ENCODE measurements at regions not wholly inside any gene's neighbourhood (a gene's known extent, or its start where the extent isn't known, plus 50 kb on each side); places are given as distances from the start of the nearest gene placed in this dataset.

DNA sequence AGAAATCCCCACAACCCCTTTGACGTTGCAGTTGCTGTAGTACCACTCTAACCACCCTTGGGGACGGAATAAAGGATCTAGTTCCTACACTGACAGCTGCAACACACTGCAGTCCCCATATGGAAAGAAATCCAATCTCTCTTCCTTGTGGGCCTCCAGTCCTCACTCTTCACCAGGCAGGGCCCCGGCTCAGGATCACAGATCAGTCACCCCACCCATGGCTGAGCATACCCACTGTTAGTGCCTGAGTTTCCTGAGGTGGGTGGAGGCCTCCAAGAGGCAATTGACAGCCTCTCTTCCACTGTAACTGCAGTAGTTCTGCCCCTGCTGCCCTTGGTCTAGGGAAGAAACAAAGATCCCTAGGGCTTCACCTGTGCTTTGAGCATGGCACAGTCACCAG is 670.0 kb upstream of the CDH2 start:
- Histone ChIP-seq H3K9ac (ENCODE audit: low read depth, low read length) (no peak overlapping the region), H3K27ac (ENCODE audit: low read length) (no peak overlapping the region), H3K27me3 (ENCODE audit: insufficient read depth, low read length, poor library complexity) (no peaks in the 10 kb centered on the region), H3K4me2 (ENCODE audit: insufficient read depth, low read length) (no peak overlapping the region), H3K9me3 (ENCODE audit: insufficient read depth, low read length, severe bottlenecking) (no peaks in the 10 kb centered on the region), H3K79me2 (ENCODE audit: insufficient read depth, low read length) (no peaks in the 10 kb centered on the region), H3K36me3 (ENCODE audit: insufficient read depth, low read length) (no peaks in the 10 kb centered on the region), H4K20me1 (ENCODE audit: insufficient read depth, low read length) (no peaks in the 10 kb centered on the region), H2AFZ (ENCODE audit: low read depth, low read length) (peak overlapping the region; percentile 47; the same call in 1 of the 2 replicates), H3K4me3 (ENCODE audit: low read depth in 1 of 2, low read length in 2 of 2) (no peak overlapping the region), H3K4me1 (ENCODE audit: insufficient read depth, low read length) (no peaks in the 10 kb centered on the region)
- TF ChIP-seq, protein P1, sequence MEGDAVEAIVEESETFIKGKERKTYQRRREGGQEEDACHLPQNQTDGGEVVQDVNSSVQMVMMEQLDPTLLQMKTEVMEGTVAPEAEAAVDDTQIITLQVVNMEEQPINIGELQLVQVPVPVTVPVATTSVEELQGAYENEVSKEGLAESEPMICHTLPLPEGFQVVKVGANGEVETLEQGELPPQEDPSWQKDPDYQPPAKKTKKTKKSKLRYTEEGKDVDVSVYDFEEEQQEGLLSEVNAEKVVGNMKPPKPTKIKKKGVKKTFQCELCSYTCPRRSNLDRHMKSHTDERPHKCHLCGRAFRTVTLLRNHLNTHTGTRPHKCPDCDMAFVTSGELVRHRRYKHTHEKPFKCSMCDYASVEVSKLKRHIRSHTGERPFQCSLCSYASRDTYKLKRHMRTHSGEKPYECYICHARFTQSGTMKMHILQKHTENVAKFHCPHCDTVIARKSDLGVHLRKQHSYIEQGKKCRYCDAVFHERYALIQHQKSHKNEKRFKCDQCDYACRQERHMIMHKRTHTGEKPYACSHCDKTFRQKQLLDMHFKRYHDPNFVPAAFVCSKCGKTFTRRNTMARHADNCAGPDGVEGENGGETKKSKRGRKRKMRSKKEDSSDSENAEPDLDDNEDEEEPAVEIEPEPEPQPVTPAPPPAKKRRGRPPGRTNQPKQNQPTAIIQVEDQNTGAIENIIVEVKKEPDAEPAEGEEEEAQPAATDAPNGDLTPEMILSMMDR (IDR thresholded peaks at IDR 0.05; ENCODE audit: borderline replicate concordance, extremely low read depth, low read length, poor library complexity, severe bottlenecking) = no peak
- no peak for TF ChIP-seq EZH2 (IDR thresholded peaks at IDR 0.05; ENCODE audit: borderline replicate concordance, low read depth, low read length, severe bottlenecking)
- ATAC-seq (ENCODE audit: insufficient read depth, low read depth) (no peak), DNase-seq (no peak)

DNA sequence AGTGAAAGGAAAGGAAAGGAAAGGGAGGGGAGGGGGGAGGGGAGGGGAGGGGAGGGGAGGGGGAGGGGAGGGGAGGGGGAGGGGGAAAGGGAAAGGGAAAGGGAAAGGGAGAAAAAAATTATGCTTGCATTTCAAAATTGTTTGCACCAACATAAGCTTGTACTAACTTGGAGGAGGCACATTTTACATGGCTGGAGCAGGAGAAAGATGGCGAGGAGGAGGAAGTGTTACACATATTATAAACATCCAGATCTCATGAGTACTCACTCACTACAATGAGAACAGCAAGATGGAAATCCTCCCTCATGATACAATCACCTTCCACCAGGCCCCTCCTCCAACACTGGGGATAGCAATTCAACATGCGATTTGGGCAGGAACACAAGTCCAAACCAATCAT is 660.2 kb upstream of the CDH2 start:
- no peak overlapping the region for H3K4me3 ChIP-seq (ENCODE audit: low read depth in 1 of 2, low read length in 2 of 2)
- no peak overlapping the region for H3K9ac ChIP-seq (ENCODE audit: low read depth, low read length)
- H3K79me2 ChIP-seq (ENCODE audit: insufficient read depth, low read length) = no peaks in the 10 kb centered on the region
- no peaks in the 10 kb centered on the region for H3K36me3 ChIP-seq (ENCODE audit: insufficient read depth, low read length)
- DNase-seq (no peak), ATAC-seq (ENCODE audit: insufficient read depth, low read depth) (no peak)
- H4K20me1 ChIP-seq (ENCODE audit: insufficient read depth, low read length) = no peaks in the 10 kb centered on the region
- H3K4me2 ChIP-seq (ENCODE audit: insufficient read depth, low read length) = no peak overlapping the region
- no peaks in the 10 kb centered on the region for H3K4me1 ChIP-seq (ENCODE audit: insufficient read depth, low read length)
- no peaks in the 10 kb centered on the region for H3K27me3 ChIP-seq (ENCODE audit: insufficient read depth, low read length, poor library complexity)
- TF ChIP-seq EZH2 (IDR thresholded peaks at IDR 0.05; ENCODE audit: borderline replicate concordance, low read depth, low read length, severe bottlenecking) = no peak
- H2AFZ ChIP-seq (ENCODE audit: low read depth, low read length) = no peak overlapping the region
- no peak overlapping the region for H3K27ac ChIP-seq (ENCODE audit: low read length)
- no peaks in the 10 kb centered on the region for H3K9me3 ChIP-seq (ENCODE audit: insufficient read depth, low read length, severe bottlenecking)

- Histone ChIP-seq H3K4me3 (ENCODE audit: low read depth in 1 of 2, low read length in 2 of 2) (no peak overlapping the region), H3K9ac (ENCODE audit: low read depth, low read length) (no peak overlapping the region), H3K36me3 (ENCODE audit: insufficient read depth, low read length) (no peaks in the 10 kb centered on the region), H3K4me2 (ENCODE audit: insufficient read depth, low read length) (no peak overlapping the region), H3K79me2 (ENCODE audit: insufficient read depth, low read length) (no peaks in the 10 kb centered on the region), H2AFZ (ENCODE audit: low read depth, low read length) (peak overlapping the region; percentile 29; the same call in 1 of the 2 replicates), H3K27me3 (ENCODE audit: insufficient read depth, low read length, poor library complexity) (no peaks in the 10 kb centered on the region), H3K9me3 (ENCODE audit: insufficient read depth, low read length, severe bottlenecking) (no peaks in the 10 kb centered on the region), H4K20me1 (ENCODE audit: insufficient read depth, low read length) (no peaks in the 10 kb centered on the region), H3K4me1 (ENCODE audit: insufficient read depth, low read length) (no peaks in the 10 kb centered on the region), H3K27ac (ENCODE audit: low read length) (no peak overlapping the region)
- no peak for TF ChIP-seq EZH2 (IDR thresholded peaks at IDR 0.05; ENCODE audit: borderline replicate concordance, low read depth, low read length, severe bottlenecking)
- TF ChIP-seq, protein P1 (IDR thresholded peaks at IDR 0.05; ENCODE audit: borderline replicate concordance, extremely low read depth, low read length, poor library complexity, severe bottlenecking) = no peak
- ATAC-seq (ENCODE audit: insufficient read depth, low read depth) = no peak
- no peak for DNase-seq
Observed at GRCh38 chr18:28834889-28835288, 658.0 kb upstream of the CDH2 start.

DNA sequence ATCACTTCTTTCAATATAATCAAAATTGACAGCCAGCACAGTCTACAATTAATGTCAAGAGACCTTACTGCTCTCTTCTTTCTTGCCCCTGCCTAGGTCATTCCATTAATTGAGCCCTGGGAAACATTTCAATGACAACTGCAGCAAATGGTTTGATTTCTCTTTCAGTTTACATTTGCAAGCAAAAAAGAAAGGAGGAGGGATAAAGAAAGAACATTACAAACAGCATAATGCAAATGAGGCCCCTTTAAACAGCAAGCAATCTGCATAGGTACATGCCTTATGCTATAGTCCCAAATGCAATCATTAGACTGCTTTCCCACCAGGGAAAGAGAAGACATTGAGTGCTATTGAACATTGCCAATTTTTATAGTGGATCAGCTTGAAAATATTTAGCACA is 655.0 kb upstream of the CDH2 start:
- Histone ChIP-seq H3K9ac (ENCODE audit: low read depth, low read length) (no peak overlapping the region), H2AFZ (ENCODE audit: low read depth, low read length) (peak overlapping the region; percentile 12; the same call in 1 of the 2 replicates), H3K4me1 (ENCODE audit: insufficient read depth, low read length) (no peaks in the 10 kb centered on the region), H3K79me2 (ENCODE audit: insufficient read depth, low read length) (no peaks in the 10 kb centered on the region), H3K9me3 (ENCODE audit: insufficient read depth, low read length, severe bottlenecking) (no peaks in the 10 kb centered on the region), H3K27me3 (ENCODE audit: insufficient read depth, low read length, poor library complexity) (no peaks in the 10 kb centered on the region), H4K20me1 (ENCODE audit: insufficient read depth, low read length) (no peaks in the 10 kb centered on the region), H3K27ac (ENCODE audit: low read length) (no peak overlapping the region), H3K36me3 (ENCODE audit: insufficient read depth, low read length) (no peaks in the 10 kb centered on the region), H3K4me3 (ENCODE audit: low read depth in 1 of 2, low read length in 2 of 2) (no peak overlapping the region), H3K4me2 (ENCODE audit: insufficient read depth, low read length) (no peak overlapping the region)
- ATAC-seq (ENCODE audit: insufficient read depth, low read depth) (no peak), DNase-seq (no peak)
- TF ChIP-seq, protein P1 (IDR thresholded peaks at IDR 0.05; ENCODE audit: borderline replicate concordance, extremely low read depth, low read length, poor library complexity, severe bottlenecking) = no peak
- TF ChIP-seq EZH2 (IDR thresholded peaks at IDR 0.05; ENCODE audit: borderline replicate concordance, low read depth, low read length, severe bottlenecking) = no peak
